ENCODE measurements at regions not wholly inside any gene's neighbourhood (a gene's known extent, or its start where the extent isn't known, plus 50 kb on each side); places are given as distances from the start of the nearest gene placed in this dataset.

DNA sequence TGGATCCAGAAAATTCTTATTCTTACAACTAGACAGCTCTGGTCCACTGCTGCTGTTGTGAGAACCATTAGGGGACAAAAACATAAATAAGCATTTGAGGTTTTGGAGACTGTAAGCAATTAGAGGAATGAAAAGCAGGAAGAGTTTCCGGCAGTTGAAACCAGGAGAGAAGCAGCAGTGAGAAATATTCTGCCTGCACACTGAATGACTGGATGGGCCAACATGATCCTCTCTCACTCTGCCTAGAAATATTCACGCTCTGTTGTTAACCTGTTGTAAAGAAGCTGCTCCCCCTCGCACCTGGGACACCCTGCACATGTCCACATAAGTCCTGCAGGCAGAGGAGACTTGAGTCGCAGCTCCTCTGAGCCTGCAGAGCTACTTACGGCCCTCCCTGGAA is 60.4 kb upstream of the RNF152 start:
- TF ChIP-seq, protein P1, sequence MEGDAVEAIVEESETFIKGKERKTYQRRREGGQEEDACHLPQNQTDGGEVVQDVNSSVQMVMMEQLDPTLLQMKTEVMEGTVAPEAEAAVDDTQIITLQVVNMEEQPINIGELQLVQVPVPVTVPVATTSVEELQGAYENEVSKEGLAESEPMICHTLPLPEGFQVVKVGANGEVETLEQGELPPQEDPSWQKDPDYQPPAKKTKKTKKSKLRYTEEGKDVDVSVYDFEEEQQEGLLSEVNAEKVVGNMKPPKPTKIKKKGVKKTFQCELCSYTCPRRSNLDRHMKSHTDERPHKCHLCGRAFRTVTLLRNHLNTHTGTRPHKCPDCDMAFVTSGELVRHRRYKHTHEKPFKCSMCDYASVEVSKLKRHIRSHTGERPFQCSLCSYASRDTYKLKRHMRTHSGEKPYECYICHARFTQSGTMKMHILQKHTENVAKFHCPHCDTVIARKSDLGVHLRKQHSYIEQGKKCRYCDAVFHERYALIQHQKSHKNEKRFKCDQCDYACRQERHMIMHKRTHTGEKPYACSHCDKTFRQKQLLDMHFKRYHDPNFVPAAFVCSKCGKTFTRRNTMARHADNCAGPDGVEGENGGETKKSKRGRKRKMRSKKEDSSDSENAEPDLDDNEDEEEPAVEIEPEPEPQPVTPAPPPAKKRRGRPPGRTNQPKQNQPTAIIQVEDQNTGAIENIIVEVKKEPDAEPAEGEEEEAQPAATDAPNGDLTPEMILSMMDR (IDR thresholded peaks at IDR 0.05), result no peak
- DNase-seq, result no peak
- peaks cover 41% of the 10 kb centered on the region for H3K4me1 Mint-ChIP-seq
- no peak overlapping the region for H3K27ac Mint-ChIP-seq
- peaks cover 11% of the 10 kb centered on the region for H3K27me3 Mint-ChIP-seq (ENCODE audit: low read depth, poor library complexity)
- no peaks in the 10 kb centered on the region for H3K36me3 Mint-ChIP-seq (ENCODE audit: low read depth)
- H3K9me3 Mint-ChIP-seq, result no peaks in the 10 kb centered on the region
- no peak overlapping the region for H3K4me3 Mint-ChIP-seq

DNA sequence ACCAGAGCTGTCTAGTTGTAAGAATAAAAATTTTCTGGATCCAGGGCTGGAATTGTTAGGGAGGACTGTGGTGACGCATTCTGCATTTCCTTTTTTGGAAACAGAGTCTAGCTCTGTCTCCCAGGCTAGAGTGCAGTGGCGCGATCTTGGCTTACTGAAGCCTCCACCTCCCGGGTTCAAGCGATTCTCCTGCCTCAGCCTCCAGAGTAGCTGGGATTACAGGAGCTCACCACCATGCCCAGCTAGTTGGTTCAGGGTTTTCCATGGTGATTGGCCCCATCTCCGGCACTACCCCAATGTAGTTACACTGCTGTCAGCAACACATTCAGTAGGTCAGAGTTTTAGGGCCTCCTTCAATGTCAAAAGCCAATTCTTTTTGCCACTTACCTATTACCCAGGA is 58.6 kb upstream of the RNF152 start:
- no peak overlapping the region for H3K4me3 Mint-ChIP-seq
- DNase-seq, result no peak
- H3K36me3 Mint-ChIP-seq (ENCODE audit: low read depth), result no peaks in the 10 kb centered on the region
- TF ChIP-seq, protein P1 (IDR thresholded peaks at IDR 0.05), result no peak
- H3K9me3 Mint-ChIP-seq, result no peaks in the 10 kb centered on the region
- H3K27ac Mint-ChIP-seq, result no peak overlapping the region
- peaks cover 59% of the 10 kb centered on the region for H3K4me1 Mint-ChIP-seq
- H3K27me3 Mint-ChIP-seq (ENCODE audit: low read depth, poor library complexity), result peaks cover 11% of the 10 kb centered on the region

DNA sequence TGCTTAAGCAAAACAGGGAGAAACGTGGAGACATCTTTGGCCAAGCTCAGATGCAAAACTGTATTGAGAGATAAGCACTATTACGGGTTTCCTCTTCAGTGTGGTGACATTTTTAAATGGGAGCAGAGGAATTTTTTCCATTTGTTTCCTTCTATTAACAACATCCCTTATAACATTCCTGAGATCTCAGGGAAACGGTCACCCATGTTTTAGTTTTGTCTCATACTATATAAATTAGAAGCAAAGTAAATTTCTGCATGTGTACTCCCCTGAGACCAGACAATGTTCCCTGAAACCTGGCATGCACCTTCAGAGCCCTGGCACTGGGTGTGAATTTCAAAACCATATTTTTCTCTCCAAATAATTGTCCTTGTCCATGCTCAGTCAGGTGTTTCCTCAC is 57.6 kb upstream of the RNF152 start:
- no peaks in the 10 kb centered on the region for H3K36me3 Mint-ChIP-seq (ENCODE audit: low read depth)
- no peak overlapping the region for H3K27ac Mint-ChIP-seq
- DNase-seq, result no peak
- no peak overlapping the region for H3K4me3 Mint-ChIP-seq
- TF ChIP-seq, protein P1 (IDR thresholded peaks at IDR 0.05), result no peak
- H3K9me3 Mint-ChIP-seq, result no peaks in the 10 kb centered on the region
- H3K4me1 Mint-ChIP-seq, result peaks cover 62% of the 10 kb centered on the region
- peaks cover 11% of the 10 kb centered on the region for H3K27me3 Mint-ChIP-seq (ENCODE audit: low read depth, poor library complexity)

DNA sequence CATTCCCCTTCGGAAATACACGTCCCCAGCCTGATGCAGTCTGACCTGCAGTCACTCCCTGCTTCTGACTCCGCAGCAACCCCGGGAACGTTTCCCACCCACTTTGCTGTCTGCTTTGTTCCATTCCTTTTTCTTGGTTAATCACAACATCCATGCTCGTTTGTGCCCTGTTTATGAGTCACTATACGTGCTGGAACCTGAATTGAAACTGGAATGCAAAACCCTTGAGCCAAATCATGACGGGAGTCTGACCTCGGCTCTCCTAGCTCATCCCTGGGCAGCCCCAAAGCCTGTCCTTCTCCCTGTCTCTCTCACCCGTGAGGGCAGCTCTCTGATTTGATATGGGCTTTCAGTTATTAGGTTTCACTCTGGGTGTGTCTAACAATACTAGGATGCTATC is 57.1 kb upstream of the RNF152 start:
- Mint-ChIP-seq H3K27ac (no peak overlapping the region), H3K9me3 (no peaks in the 10 kb centered on the region), H3K36me3 (ENCODE audit: low read depth) (no peaks in the 10 kb centered on the region), H3K27me3 (ENCODE audit: low read depth, poor library complexity) (peaks cover 11% of the 10 kb centered on the region), H3K4me3 (no peak overlapping the region), H3K4me1 (peaks cover 62% of the 10 kb centered on the region)
- TF ChIP-seq, protein P1 (IDR thresholded peaks at IDR 0.05), result no peak
- DNase-seq, result no peak

DNA sequence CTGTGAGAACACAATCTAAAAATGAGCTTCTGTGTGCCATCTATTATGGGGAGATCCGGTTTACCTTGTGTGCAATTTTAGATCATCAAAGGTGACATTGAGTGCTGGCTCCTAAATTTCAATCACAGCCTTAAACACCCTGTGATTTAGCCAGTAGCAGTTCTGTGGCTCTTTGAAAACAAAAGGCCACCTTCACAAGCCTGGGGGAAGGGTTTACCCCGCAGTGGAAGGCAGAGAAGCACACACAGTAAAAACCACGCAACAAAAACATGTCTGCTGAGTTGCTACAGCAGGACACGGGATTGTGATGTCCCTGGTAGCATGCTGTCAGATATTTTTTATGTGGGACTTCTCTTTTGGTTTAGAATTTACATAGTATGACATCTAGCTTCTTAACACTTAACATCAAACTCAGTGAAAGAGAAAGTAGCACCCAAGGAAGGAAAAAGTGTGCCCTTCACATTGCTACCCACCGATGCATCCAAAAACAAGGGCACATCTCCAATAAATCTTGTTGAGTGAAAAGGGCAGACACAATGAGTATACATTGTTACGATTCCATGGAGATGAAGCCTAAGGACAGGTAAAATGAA is 56.1 kb upstream of the RNF152 start:
- TF ChIP-seq, protein P1 (IDR thresholded peaks at IDR 0.05), result no peak
- Mint-ChIP-seq H3K4me1 (peaks cover 62% of the 10 kb centered on the region), H3K9me3 (no peaks in the 10 kb centered on the region), H3K27me3 (ENCODE audit: low read depth, poor library complexity) (peaks cover 7% of the 10 kb centered on the region), H3K27ac (peak overlapping the region; percentile 52), H3K4me3 (no peak overlapping the region), H3K36me3 (ENCODE audit: low read depth) (no peaks in the 10 kb centered on the region)
- DNase-seq, result no peak

DNA sequence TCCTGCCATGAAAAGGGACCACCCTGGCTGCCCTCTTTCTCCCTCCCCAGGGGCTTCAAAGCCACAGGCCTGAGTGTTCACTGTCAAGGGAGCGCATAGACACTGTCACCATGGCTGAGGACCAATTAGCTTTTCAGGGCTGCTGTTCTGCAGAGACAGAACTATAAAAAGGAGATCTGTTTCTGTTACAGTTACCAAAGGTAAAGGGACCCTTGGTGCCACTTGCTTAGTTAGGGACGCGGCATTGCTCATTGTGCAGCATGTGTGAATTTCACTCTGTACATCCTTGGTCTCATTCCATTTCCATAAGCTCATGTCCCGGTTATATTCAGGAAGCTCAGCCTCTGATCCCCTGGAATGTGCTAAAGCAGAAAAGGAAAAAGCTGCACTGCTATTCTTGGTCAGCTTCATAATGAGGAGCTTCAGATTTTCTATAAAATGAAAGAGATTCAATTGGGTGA is 55.5 kb upstream of the RNF152 start:
- peaks cover 58% of the 10 kb centered on the region for H3K4me1 Mint-ChIP-seq
- peaks cover 7% of the 10 kb centered on the region for H3K27me3 Mint-ChIP-seq (ENCODE audit: low read depth, poor library complexity)
- no peaks in the 10 kb centered on the region for H3K36me3 Mint-ChIP-seq (ENCODE audit: low read depth)
- no peaks in the 10 kb centered on the region for H3K9me3 Mint-ChIP-seq
- TF ChIP-seq, protein P1 (IDR thresholded peaks at IDR 0.05), result no peak
- H3K27ac Mint-ChIP-seq, result peak overlapping the region; percentile 55
- DNase-seq, result peak; percentile 31
- H3K4me3 Mint-ChIP-seq, result peak overlapping the region; percentile 60
